NCI-H460 (cell line): ENCODE measurements at regions not wholly inside any gene's neighbourhood (a gene's known extent, or its start where the extent isn't known, plus 50 kb on each side); places are given as distances from the start of the nearest gene placed in this dataset.

Experiments
- DNase-seq: peaks from one replicate; pipeline ENCODE4 v3.0.0-alpha.2; 2016; ENCODE audit warnings: low read depth; ENCODE audit errors: extremely low read depth

DNA sequence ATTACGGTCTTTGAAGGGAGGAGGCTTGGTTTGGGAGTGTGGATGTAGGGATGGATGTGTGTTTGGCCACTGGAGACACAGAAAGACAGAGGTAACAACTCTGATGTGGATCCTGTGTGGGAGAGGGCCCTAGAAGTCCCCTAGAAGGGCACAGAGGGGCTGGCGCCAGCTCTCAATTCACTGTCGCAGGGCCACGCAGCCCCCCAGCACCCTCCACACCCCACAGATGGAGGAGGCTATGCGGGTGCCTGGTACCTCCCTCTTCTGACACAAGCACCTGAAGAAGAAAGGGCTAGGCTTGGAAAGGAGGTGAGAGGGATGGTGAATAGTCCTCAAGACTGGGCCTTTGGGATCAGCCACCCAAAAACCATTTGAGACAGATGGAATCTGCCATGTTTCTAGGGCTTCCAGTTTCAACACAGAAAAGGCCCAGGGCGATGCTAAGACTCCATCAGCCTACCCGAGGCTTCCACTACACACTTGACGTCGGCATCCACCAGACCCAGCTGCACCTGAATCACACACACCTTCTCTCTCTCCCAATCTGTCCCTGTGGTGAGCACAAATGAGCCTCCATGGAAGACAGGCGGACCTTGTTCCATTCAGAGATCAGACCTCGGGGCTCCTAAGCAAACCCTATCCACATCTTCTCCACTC is 413.5 kb upstream of the HS6ST1 start:
- no peak for DNase-seq

DNA sequence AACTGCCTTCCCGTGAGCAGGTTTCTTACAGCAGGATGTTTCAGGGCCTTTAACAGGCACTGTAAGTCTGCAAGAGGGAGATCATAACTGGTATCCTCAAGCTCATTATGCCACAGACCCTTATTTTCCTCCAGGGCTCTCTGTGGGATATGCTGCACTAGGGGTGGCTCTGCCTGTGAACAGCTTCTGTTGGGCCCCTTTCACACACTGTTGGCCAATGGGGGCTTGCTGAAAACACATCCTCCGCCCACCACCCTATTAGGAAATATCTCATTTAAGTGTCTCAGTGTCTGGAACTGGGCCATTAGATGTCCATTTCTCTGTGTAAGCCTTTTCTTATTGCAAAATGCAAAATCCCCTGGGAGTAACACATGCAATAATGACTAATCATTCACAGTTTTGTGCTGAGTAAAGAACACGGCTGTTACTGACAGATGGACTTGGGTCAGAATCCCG is 414.3 kb upstream of the HS6ST1 start:
- DNase-seq = peak; percentile 42

DNA sequence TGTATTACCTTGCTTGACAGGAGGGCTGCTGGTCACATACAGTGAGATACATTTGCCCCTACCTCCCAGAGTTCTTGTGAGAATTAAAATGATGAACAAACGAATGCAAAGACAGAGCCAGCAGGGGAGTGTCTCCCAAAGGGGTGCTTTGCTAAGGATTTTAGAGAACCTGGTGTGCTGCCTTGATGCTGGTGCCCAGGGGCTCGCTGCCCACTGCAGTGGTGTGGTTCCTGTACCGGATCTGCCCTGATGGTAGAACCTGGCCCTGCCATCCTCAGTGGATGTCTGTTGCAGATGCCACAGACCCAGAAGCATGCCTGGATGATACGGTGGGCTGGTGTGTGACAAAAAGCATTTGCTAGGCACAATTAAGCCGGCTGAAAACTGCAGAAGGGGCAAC is 414.8 kb upstream of the HS6ST1 start:
- DNase-seq = no peak

DNA sequence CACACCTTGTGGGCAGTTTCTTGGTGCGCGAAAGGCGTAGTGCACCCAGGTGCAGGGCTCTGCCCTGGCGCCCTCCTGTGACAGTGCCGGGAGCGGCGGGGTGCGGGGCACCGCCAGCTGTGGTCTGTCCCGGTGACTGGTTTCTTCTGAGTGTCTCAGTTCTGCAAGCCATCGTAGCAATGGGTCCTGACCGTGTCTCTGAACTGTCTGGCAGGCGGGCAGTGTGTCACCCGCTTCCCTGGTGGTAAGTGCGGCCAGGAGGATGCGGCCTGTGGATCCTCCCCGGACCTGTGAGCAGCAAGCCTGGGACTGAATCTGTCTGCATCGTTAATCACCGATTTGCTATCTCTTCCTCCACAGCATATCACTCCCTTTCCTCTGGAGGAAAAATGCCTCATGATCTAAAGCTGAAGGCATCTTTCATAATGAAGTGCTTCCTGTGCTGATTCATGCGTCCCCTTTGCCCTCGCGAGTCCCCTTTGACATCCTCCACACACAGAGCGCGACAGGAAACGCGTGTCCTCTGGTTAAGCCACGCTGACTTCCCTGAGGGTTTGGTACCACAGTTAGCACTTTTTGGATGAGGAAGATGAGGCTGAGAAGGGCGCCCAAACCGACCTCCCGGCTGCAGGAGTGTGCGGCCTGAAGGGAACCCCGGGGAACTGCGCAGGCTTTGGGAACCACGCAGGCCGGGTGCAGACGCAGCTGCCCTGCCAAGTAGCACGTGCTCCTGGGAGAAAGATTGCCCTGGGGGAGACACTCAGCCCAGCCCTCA is 416.0 kb upstream of the HS6ST1 start:
- no peak for DNase-seq

DNA sequence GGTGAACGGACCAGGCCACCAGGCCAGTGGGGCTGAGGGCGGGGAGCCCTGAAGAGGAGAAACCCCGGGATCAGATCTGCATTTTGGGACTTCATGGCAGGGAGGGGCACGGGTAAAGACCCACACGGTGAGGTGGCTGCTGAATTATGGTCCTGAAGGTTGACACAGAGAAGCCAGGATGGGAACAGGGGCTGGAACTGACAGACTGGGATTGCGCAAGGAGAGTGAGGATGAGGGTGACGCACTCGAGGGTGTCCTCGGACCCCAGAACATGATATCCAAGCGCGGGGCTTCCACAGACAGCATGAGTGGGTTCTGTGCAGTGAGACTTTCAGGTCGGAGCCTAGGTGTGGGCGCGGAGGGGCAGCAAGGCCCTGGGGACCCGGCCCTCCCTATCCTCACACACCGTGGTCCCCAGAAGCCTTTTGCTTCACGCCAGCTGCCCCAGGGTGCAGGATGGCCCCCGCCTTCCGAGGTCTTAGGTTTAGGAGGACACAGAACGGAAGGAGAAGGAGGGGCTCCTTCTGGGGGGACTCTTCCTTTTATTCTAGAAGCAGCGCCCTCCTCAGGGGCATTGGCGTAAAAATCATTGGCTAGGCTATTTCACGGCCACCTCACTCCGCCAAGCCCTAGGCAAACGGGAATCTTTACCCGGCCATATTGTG is 416.8 kb upstream of the HS6ST1 start:
- no peak for DNase-seq

DNA sequence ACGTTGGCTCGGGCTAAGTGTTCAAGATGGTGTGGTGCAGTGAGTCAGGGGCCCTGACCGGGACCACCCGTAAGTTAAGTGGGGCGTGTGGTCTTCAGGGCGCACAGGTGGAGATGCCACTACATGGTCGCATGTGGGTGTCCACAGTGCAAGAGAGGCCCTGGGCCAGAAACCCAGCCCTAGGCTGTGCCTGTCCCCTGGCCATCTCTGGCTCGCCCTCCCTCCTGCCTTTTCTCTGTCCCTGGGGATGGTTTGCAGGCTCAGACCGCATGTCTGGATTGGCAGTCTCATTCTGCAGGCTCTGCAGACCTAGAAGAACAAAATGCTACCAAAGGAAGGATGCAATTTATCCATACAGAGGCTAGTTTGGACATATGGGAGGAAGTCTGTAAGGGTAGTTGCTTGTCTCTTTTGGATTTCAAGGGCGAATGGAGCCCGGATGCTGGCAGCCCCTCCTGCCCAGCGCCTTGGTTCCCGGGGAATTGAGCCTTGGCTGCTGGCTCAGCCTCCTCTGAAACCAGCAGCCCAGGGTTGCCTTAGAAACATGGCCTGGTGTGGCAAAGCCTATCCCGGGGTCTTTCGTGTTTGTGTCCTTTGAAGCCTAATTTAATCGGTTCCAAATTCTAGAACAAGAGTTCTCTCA is 417.5 kb upstream of the HS6ST1 start:
- no peak for DNase-seq

DNA sequence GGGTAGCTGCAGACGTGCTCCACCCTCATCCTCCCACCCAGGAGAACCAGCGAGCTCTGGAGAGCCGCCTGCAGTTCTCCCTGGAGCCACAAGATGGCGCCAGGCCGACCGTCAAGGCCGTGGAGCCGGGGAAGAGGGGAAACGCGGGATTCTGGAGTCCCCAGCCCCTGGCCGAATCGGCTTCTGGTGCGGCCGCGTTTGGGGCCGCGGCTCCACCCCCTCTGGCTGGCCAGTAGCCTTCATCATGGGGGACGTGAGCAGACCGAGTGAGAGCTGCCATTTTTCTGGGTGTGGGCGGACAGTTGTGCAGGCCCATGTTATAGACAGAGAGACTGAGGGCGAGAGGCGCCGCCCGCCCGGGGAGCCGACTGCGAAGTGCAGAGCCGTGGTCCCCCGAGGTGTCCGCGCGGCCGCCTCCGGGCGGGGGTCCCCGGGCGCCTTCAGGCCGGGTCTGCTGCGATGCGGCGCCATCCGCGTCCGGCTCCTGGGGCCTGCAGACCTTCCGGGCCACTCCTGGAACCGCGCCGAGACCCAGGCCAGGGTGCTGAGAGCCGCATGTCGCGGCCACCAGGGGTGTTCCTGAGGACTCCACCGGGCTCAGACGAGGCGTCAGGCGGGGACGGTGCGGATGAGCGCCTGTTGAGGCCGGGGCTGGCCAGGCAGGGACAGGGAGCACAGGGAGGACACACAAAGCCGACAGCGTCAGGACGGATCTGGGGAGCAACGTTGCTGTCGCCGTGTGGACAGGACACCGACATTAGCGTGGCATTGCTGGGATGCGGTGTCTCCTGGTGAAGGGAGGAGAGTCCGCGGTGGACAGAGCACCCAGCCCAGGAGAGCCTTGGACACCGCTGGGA is 418.2 kb upstream of the HS6ST1 start:
- DNase-seq = peak; percentile 37

DNA sequence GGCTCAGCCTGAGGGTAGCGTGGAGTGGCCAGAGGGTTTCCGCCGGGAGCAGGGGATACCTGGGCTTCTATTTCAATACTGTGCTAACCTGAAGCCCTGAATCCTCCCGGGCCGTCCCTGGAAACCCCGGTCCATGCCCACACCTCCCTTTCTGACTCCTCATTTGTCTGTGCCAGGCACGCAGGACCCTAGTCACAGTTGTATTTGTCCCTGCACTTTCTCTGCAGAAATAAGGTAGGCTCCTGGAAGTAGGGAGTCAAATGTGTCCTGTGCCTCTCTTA is 418.8 kb upstream of the HS6ST1 start:
- DNase-seq = no peak

DNA sequence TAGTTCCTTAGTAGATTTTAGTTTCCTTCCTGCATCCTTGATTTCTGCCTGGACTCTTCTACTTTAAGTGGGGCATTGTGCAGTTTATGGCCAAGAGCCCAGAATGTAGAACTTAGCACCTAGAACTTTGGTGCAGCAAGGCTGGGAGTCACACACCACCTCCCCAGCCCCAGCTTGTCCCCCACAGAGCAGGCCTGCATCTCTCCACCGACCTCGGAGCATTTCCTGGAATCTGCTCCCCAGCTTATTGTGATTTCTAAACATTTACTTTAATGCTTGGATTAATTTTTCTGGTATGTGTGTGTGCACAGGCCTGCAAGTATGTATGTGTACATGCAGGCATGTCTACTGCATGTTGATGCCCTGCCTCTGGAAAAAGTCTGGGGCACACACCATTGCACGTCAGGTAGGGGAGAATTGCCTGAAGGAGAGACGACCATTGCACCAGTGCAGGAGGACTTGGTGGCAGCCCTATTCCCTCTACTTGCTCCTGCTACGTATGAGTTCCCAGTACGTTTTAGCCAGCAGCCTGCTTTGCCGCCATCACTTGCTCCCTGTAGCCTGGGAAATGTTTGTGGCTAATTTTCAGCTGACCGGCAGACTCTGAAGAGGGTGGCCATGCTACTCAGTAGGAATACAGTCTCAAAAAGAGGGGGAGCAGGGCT is 419.9 kb upstream of the HS6ST1 start:
- DNase-seq = no peak

DNA sequence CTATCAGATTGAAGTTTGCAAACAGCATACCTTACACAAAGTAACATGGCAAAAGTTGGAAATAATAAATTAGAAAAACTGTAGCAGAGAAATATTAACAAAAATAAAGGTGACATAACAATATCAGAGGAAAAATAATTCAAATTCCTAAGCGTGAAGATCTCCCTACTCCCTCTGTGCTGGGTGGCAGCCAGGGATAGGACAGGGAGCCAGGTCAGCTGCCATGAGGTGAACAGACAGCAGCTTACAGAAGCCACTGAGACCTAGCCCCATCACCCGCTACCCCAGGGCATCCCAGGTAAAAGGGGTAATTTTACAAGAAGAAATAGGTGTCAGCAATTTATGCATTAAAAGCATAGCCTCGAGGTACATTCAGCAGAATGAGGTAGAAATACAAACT is 423.8 kb upstream of the HS6ST1 start:
- DNase-seq = no peak

DNA sequence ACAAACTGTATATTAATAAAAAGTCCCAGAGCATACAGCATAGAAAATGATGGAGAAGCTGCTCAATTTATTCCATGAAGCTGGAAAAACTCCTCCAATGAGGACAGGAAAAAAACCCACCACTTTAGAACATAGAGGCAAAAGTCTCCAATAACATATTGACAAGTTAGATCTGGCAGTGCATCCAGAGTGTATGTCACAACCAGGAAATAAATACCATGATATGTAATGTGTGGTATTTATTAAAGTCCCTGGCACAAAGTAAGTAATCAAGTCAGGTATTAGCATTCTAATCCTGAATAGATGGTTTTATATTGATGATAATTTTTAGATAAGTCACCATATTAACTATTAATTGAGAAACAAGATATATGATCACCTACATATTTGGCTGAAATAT is 427.3 kb upstream of the HS6ST1 start:
- no peak for DNase-seq

DNA sequence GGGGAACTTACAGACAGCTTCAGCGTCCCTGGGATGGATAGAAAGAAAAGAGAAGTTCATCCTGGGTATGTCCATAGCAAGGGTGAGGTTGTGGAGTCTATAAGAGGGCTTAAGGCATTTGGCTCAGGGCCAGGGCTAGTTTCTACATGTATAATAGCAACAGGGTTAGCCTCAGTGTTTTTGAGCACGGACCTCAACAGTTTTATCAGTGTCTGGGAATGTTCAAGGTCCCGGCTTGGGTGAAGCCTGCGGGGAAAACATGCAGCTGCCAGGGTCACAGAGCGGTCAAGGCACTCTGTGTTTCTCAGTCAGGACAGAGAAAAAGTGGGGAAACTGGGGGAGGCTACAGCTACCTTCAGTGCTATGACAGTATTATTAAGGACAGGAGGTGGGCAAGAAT is 427.7 kb upstream of the HS6ST1 start:
- no peak for DNase-seq

DNA sequence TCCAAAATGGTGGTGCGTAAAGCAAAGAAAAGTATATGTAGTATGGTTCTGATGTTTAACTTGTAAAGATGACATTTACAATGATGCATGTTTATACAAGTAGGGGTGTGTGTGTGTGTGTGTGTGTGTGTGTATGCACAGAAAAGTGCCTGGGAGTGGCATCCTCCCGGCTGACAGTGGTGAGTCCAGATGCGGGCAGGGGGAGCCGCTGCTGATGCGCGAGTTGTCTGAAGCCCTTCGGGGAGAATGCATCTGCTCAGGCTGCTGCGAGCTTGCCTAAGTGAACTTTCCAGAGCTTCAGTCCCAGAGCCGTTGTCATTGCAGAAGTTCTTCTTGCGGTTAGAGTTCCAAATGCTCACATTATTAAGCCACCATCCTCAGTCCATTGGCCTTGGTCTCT is 429.7 kb upstream of the HS6ST1 start:
- no peak for DNase-seq

DNA sequence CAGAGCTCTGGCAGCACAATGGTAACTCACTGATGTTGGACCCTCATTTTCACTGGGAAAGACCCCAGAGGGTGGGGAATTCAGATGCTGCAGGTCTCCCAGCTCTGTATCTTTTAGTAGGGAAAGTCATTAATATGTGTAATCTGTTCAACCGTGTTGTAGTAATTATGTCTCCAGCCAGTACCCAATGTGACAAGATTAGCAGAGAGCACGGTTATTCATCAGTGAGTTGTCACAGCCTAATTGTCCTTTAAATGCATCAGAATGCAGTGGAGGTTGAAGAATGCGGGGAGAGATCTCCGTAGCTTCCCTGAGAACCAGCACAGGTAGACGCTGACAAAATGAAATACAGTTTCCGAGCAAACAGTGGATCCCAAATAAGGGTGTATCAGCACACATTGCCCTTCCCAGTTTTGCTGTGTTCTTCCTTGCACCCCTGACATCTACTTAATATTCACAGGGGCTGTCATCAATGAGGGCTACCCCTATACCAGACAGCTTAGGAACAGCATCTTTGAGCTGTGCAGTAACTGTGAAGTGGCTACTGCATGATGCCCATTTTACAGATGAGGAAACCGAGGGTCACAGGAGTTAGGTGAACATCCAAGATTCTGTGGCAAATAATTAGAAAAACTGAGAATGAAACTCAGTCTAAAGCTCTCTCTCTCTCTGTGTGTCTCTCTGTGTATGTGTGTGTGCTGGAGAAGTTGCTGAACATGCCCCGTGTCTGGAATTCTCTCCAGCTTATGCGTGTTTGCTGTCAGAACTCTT is 430.4 kb upstream of the HS6ST1 start:
- no peak for DNase-seq

DNA sequence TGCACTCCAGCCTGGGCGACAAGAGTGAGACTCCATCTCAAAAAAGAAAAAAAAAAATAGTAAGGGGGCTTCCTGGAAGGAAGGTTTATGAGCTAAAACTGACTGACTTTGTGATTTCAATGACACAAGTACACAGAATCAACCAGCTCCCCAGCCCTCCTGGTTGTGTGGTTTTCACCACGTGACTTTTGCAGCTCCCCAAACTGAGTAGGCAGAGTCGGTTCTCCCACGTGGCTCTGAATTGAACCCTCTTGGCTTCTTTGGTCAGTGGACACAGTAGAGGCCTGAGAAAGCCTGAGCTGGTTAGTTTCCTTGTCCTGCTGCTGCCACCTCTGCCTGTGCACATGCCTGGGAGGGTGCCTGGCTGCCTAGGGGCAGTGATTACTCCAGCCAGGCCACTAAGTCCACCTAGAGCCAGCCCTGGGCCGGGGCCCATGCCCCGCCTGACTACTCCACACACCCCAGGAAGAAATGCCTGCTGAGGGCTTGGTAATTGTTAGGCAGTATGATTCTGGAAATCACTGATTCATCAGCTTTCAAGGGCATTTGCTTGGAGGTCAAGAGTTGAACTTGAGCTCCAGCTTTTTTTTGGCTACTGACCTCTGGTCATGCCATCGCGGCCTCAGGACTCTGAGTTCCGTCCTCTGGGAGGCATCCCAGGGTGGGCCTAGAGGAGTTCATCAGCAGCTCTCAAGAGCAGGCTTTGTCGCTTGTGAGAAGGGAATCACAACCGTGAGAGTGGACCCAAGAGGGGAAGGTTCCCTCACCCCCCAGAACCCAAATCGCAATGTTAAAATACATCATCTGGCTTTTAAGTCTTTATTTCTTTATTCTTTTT is 431.9 kb upstream of the HS6ST1 start:
- DNase-seq = no peak

DNA sequence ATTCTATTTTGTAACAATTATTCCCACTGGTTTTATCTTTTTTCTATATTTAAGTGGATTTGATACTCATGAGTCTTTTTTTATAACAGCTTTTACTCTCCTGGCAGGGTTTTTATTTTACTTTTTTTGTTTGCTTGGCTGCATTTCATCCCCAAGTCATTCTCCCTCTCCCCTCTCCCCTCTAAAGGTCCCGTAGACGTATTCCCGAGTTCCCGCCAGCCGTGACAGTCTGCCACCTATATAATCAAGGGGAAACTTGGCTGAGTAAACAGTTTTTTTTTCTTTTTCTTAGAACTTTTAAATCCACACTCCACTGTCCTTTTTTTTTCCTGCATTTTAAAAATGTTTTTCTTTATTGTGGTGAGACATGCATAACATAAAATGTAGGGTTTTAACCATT is 433.1 kb upstream of the HS6ST1 start:
- no peak for DNase-seq

DNA sequence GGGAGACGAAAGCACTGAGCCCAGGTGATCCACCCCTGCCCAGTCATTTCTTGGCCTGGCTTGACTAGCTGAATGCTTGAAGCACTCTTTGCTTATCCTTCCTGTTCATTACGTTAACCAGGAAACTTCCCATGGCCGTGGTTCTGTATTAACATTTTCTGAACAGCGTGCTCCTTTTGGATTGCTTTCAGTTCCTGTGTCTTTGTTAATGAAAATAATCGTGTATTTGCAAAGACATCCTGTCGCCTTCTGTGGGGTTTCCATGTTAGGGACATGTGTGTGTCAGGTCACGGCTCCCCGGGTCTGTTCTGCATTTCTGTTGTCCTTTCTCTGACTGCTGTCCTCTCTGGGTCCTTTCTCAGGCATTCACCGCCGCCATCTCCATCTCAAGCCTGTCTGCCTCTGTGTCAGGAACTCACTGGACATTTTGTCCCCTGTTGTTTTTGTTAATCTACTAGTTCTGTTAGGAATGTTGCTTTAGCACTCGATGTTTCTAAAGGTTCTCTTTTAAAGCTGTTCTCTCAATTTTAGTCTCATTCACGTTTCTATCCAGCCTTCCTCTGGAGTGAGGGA is 434.1 kb upstream of the HS6ST1 start:
- no peak for DNase-seq

DNA sequence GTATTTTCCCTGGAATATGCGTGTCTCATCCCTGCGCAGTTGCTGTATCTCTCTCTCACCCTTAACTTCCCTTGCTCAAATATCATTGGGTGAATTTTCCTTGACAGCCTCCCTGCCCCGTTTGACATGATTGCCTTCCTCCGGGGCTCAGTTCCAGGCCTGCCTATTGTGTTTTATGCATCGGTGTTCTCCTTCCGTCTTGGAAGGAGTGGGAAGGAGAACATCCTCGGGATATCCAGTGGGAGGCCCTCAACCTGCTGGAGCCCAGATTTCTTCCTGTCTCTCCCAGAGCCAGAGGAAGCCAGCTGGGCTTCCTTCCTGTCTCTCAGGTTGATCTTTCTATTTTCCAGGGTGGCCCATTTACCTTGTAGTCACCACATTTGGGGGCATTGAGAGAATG is 434.7 kb upstream of the HS6ST1 start:
- DNase-seq = no peak
